Mucosa of descending colon (tissue), 3 donors: ENCODE measurements at regions not wholly inside any gene's neighbourhood (a gene's known extent, or its start where the extent isn't known, plus 50 kb on each side); places are given as distances from the start of the nearest gene placed in this dataset.

Experiments
- ATAC-seq: fragments of 200-7000 bp; cut with Tn5 transposase; one replicate; pipeline ENCODE4 v1.9.1; 2020; ENCODE audit warnings: mild to moderate bottlenecking, moderate library complexity
- DNase-seq, 3 donors: peaks; one replicate each; pipeline ENCODE4 v3.0.0-alpha.2; 2020
- H3K36me3 ChIP-seq: fragments of 200-600 bp; one replicate; pipeline ENCODE4 v1.8.0; 2021; ENCODE audit warnings: low read depth, mild to moderate bottlenecking
- H3K4me1 ChIP-seq: fragments of 200-600 bp; one replicate; pipeline ENCODE4 v1.8.0; 2021; ENCODE audit warnings: low read depth, mild to moderate bottlenecking
- H3K4me3 ChIP-seq: fragments of 200-600 bp; one replicate; pipeline ENCODE4 v1.8.0; 2021; ENCODE audit warnings: mild to moderate bottlenecking
- H3K9me3 ChIP-seq: fragments of 200-600 bp; one replicate; pipeline ENCODE4 v1.8.0; 2021; ENCODE audit warnings: mild to moderate bottlenecking
- intact Hi-C, 2 donors: fragments of 100-400 bp; cut with DNase I in 1 of 2; cut with micrococcal nuclease in 1 of 2; formaldehyde crosslinking; loops; one replicate each; pipeline versions ENCODE4 v1.11.0 to v1.11.1; 2022; cut with DNase I, micrococcal nuclease
- TF ChIP-seq, protein P1 (sequence below): fragments of 200-600 bp; IDR thresholded peaks from one replicate; pipeline ENCODE4 v1.8.0; 2022; ENCODE audit warnings: antibody characterized with exemption, mild to moderate bottlenecking
- donor health status: DM: no; HTN: no; CAD: no; lungs with moderate emphysema.
- donor health status: DM: no; HTN: no; CAD: no.
- donor health status: DM: no; HTN: yes; CAD: no.

DNA sequence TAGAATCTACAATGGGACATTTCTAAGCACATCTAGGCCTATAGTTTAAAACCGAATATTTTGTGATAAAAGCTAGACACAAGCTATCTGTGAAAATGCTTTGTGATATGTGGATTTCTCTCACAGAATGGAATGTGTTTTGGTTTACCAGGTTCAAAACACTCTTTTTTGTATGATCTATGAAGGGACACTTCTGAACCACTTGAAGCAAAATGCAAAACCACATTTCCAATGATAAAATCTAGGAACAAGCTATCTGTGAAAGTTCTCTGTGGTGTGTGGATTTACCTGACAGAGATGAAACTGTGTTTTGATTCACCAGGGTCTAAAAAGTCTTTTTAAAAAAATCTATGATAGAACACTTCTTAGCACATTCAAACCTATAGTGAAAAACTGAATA lies 2192.4 kb downstream of the TP53TG3F start:
- no peak for ATAC-seq
- DNase-seq, result no peak
- Histone ChIP-seq H3K4me1 (no peaks in the 10 kb centered on the region), H3K4me3 (no peak overlapping the region), H3K9me3 (peaks cover 68% of the 10 kb centered on the region), H3K36me3 (no peaks in the 10 kb centered on the region)
- intact Hi-C loops, result no loop called here
- TF ChIP-seq, protein P1, sequence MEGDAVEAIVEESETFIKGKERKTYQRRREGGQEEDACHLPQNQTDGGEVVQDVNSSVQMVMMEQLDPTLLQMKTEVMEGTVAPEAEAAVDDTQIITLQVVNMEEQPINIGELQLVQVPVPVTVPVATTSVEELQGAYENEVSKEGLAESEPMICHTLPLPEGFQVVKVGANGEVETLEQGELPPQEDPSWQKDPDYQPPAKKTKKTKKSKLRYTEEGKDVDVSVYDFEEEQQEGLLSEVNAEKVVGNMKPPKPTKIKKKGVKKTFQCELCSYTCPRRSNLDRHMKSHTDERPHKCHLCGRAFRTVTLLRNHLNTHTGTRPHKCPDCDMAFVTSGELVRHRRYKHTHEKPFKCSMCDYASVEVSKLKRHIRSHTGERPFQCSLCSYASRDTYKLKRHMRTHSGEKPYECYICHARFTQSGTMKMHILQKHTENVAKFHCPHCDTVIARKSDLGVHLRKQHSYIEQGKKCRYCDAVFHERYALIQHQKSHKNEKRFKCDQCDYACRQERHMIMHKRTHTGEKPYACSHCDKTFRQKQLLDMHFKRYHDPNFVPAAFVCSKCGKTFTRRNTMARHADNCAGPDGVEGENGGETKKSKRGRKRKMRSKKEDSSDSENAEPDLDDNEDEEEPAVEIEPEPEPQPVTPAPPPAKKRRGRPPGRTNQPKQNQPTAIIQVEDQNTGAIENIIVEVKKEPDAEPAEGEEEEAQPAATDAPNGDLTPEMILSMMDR, result no peak

DNA sequence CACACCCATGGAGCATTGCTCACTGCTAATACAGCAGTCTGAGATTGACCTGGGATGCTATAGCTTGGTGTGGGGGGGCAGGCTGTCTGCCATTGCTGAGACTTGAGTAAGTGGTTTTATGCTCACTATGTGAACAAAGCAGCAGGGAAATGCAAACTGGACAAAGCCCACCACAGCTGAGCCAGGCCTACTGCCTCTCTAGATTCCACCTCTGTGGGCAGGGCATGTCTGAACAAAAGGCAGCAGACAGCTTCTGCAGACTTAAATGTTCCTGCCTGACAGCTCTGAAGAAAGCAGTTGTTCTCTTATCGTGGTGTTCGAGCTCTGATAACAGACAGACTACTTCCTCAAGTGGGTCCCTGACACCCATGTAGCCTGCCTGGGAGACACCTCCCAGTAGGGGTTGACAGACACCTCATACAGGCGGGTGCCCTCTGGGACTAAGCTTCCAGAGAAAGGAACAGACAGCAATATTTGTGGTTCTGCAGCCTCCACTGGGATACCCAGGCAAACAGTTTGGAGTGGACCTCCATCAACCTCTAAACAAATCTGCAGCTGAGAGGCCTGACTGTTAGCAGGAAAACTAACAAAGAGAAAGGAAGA lies 2204.8 kb downstream of the TP53TG3F start:
- Histone ChIP-seq H3K9me3 (peaks cover 59% of the 10 kb centered on the region), H3K4me3 (no peak overlapping the region), H3K36me3 (no peaks in the 10 kb centered on the region), H3K4me1 (no peaks in the 10 kb centered on the region)
- ATAC-seq (no peak), DNase-seq (no peak)
- TF ChIP-seq, protein P1, result no peak
- intact Hi-C loops, result no loop called here

DNA sequence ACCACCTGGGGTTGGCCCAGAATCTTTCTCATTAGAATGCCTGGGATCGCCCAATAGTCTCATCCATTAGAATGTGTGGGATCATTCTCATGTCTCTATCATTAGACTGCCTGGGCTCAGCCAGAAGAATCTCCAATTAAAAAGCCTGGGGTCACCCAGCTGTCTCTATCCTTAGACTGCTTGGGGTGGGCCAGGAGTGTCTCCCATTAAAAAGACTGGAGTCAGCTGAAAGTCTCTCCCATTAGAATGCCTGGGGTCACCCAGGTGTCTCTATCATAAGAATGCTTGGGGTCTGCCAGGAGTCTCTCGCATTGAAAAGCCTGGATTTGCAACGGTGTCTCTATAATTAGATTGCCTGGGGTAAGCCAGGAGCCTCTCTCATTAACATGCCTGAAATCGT lies 2225.7 kb downstream of the TP53TG3F start:
- Histone ChIP-seq H3K4me3 (no peak overlapping the region), H3K9me3 (peaks cover 92% of the 10 kb centered on the region), H3K36me3 (no peaks in the 10 kb centered on the region), H3K4me1 (no peaks in the 10 kb centered on the region)
- DNase-seq, result no peak
- intact Hi-C loops, result no loop called here
- TF ChIP-seq, protein P1, result no peak
- ATAC-seq, result no peak

DNA sequence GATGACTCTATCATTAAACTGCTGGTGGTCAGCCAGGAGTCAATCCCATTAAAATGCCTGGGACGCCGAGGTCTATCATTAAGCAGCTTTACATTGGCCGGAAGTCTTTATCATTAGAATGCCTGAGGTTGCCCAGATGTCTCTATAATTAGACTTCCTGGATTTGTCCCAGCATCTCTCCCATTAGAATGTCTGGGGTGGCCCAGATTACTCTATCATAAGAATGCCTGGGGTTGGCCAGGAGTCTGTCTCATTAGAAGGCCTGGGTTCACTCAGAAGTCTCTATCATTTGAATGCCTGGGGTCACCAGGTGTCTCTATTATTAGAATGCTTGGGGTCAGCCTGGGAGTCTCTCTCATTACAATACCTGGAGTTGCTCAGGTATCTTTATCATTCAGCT lies 2227.2 kb downstream of the TP53TG3F start:
- TF ChIP-seq, protein P1, result no peak
- Histone ChIP-seq H3K36me3 (no peaks in the 10 kb centered on the region), H3K9me3 (peaks cover 94% of the 10 kb centered on the region), H3K4me3 (no peak overlapping the region), H3K4me1 (no peaks in the 10 kb centered on the region)
- intact Hi-C loops, result no loop called here
- no peak for DNase-seq
- no peak for ATAC-seq

DNA sequence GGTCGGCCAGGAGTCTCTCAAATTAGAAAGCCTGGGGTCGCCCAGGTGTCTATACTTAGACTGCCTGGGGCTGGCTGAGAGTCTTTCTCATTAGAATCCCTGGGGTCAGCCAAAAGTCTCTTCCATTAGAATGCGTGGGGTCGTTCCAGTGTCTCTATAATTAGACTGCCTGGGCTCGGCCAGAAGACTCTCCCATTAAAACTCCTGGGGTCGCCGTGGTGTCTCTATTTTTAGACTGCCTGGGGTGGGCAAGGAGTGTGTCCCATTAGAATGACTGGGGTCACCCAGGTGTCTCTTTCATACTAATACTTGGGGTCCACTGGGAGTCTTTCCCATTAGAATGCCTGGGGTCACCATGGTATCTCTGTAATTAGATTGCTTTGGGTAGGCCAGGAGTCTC lies 2227.7 kb downstream of the TP53TG3F start:
- intact Hi-C loops, result no loop called here
- no peaks in the 10 kb centered on the region for H3K36me3 ChIP-seq
- no peaks in the 10 kb centered on the region for H3K4me1 ChIP-seq
- TF ChIP-seq, protein P1, result no peak
- ATAC-seq (no peak), DNase-seq (no peak)
- no peak overlapping the region for H3K4me3 ChIP-seq
- H3K9me3 ChIP-seq, result peaks cover 94% of the 10 kb centered on the region

DNA sequence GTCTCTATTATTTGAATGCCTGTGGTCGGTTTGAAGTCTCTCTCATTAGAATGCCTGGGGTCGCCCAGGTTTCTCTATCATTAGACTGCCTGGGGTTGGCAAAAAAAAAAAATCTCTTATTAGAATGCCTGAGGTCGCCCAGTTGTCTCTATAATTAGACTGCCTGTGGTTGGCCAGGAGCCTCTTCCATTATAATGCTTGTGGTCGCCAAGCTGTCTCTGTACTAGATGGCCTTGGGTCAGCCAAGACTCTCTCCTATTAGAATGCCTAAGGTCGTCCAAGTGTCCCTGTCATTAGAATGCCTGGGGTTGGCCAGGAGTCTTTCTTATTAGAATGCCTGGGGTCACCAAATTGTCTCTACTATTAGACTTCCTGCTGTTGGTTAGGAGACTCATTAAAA lies 2228.4 kb downstream of the TP53TG3F start:
- intact Hi-C loops, result no loop called here

More for the DNA sequence above, 2228.4 kb downstream of the TP53TG3F start:
- Histone ChIP-seq H3K36me3 (no peaks in the 10 kb centered on the region), H3K4me1 (no peaks in the 10 kb centered on the region), H3K4me3 (no peak overlapping the region), H3K9me3 (peaks cover 96% of the 10 kb centered on the region)
- ATAC-seq, result no peak
- TF ChIP-seq, protein P1, result no peak
- no peak for DNase-seq
